H1 (cell line): ENCODE measurements at regions not wholly inside any gene's neighbourhood (a gene's known extent, or its start where the extent isn't known, plus 50 kb on each side); places are given as distances from the start of the nearest gene placed in this dataset.

Source experiments
- CTCF ChIA-PET: fragments of 300-600 bp; sonication (Branson Sonifier 250); formaldehyde crosslinking; loops from one replicate; lab custom pipeline; 2021; ENCODE audit not compliant: partially characterized antibody; lab: Charles Lee
- POLR2A ChIA-PET: fragments of 300-600 bp; sonication (Branson Sonifier 250); formaldehyde crosslinking; loops from one replicate; lab custom pipeline; 2021; ENCODE audit warnings: inconsistent platforms; ENCODE audit not compliant: partially characterized antibody; lab: Charles Lee
- DNase-seq, 2 experiments: peaks; one replicate each; pipeline versions ENCODE4 v3.0.0 to v3.0.0-alpha.2; 2010 to 2022; ENCODE audit warnings: low spot score in 2 of 2, low read depth in 1 of 2, mixed read lengths in 1 of 2
- FAIRE-seq: peaks from 2 replicates; lab custom pipeline; 2011; peaks lifted over from hg19 to GRCh38; lab: Jason Lieb, UNC
- H2AFZ ChIP-seq: 2 replicates; pipeline ENCODE4 v1.8.1; 2012; ENCODE audit warnings: low read length, inconsistent platforms
- H2AK5ac ChIP-seq: 2 replicates; pipeline ENCODE4 v1.6.1; 2013; ENCODE audit warnings: low read depth, low read length
- H2BK120ac ChIP-seq: replicated peaks from 2 replicates; pipeline ENCODE3; 2013; ENCODE audit warnings: low read depth, low read length, inconsistent platforms
- H2BK12ac ChIP-seq: 2 replicates; pipeline ENCODE4 v1.6.1; 2013; ENCODE audit warnings: low read depth, low read length
- H2BK15ac ChIP-seq: 2 replicates; pipeline ENCODE4 v1.6.1; 2013; ENCODE audit warnings: low read length
- H2BK20ac ChIP-seq: 2 replicates; pipeline ENCODE4 v1.6.1; 2013; ENCODE audit warnings: low read length
- H2BK5ac ChIP-seq: 2 replicates; pipeline ENCODE4 v1.6.1; 2013; ENCODE audit warnings: low read depth, low read length
- H3K14ac ChIP-seq: 2 replicates; pipeline ENCODE4 v1.6.1; 2013; ENCODE audit warnings: inconsistent platforms; ENCODE audit not compliant: insufficient read length
- H3K18ac ChIP-seq: 2 replicates; pipeline ENCODE4 v1.6.1; 2013; ENCODE audit warnings: low read length; ENCODE audit errors: extremely low read depth
- H3K23ac ChIP-seq: 2 replicates; pipeline ENCODE4 v1.6.1; 2013; ENCODE audit warnings: inconsistent platforms; ENCODE audit not compliant: insufficient read length
- H3K23me2 ChIP-seq: 2 replicates; pipeline ENCODE4 v1.6.1; 2013; ENCODE audit warnings: low read depth, low read length
- H3K27ac ChIP-seq: 2 replicates; pipeline ENCODE4 v1.6.1; 2011; ENCODE audit warnings: low read depth, low read length, inconsistent platforms
- H3K27me3 ChIP-seq, 4 experiments: replicated peaks in 1 of 4; 1 replicate in 1 of 4; 2 replicates in 3 of 4; pipeline versions ENCODE4 v1.6.1 to v1.8.1; 2011 to 2013; ENCODE audit warnings: low read length in 3 of 4, mild to moderate bottlenecking in 3 of 4, inconsistent platforms in 2 of 4, mixed read lengths in 2 of 4, moderate library complexity in 1 of 4; ENCODE audit not compliant: control insufficient read depth in 3 of 4, insufficient read depth in 3 of 4; ENCODE audit errors: extremely low read depth in 1 of 4
- H3K36me3 ChIP-seq, 4 experiments: 2 replicates each; pipeline versions ENCODE4 v1.6.1 to v1.8.1; 2011 to 2013; ENCODE audit warnings: mild to moderate bottlenecking in 4 of 4, low read length in 3 of 4, moderate library complexity in 2 of 4, control low read depth in 1 of 4, inconsistent platforms in 1 of 4; ENCODE audit not compliant: insufficient read depth in 4 of 4, control insufficient read depth in 2 of 4
- H3K4ac ChIP-seq: replicated peaks from 2 replicates; pipeline ENCODE3; 2013; ENCODE audit warnings: low read length, low read depth, mixed read lengths, inconsistent platforms; ENCODE audit not compliant: insufficient read length
- H3K4me1 ChIP-seq, 4 experiments: replicated peaks in 1 of 4; 1 replicate in 1 of 4; 2 replicates in 3 of 4; pipeline versions ENCODE4 v1.6.1 to v1.8.1; 2011 to 2013; ENCODE audit warnings: low read length in 3 of 4, inconsistent platforms in 2 of 4, mixed read lengths in 1 of 4; ENCODE audit not compliant: insufficient read depth in 4 of 4, control insufficient read depth in 3 of 4
- H3K4me2 ChIP-seq, 2 experiments: 2 replicates each; pipeline versions ENCODE4 v1.6.1 to v1.8.1; 2011 to 2013; ENCODE audit warnings: low read depth in 2 of 2, low read length in 2 of 2, control low read depth in 1 of 2, inconsistent platforms in 1 of 2, mild to moderate bottlenecking in 1 of 2; ENCODE audit not compliant: insufficient read depth in 1 of 2
- H3K4me3 ChIP-seq, 4 experiments: fragments of 200-600, 300-600 bp in 1 of 4; sonication (generic), shearing (Covaris generic), sonication (Bioruptor Twin) in 1 of 4; 2 replicates each; pipeline versions ENCODE4 v1.5.1 to v1.8.1; 2011 to 2016; ENCODE audit warnings: low read length in 4 of 4, low read depth in 3 of 4, control low read depth in 2 of 4, inconsistent platforms in 2 of 4, mild to moderate bottlenecking in 2 of 4, mixed read lengths in 1 of 4, moderate library complexity in 1 of 4; ENCODE audit not compliant: insufficient read depth in 2 of 4; ENCODE audit errors: extremely low read depth in 1 of 4
- H3K56ac ChIP-seq: replicated peaks from 2 replicates; pipeline ENCODE3; 2013; ENCODE audit warnings: low read depth, mild to moderate bottlenecking, mixed read lengths, low read length, inconsistent platforms; ENCODE audit not compliant: insufficient read length
- H3K79me1 ChIP-seq: 2 replicates; pipeline ENCODE4 v1.6.1; 2013; ENCODE audit warnings: low read depth, low read length, control low read depth
- H3K79me2 ChIP-seq, 2 experiments: 2 replicates each; pipeline versions ENCODE4 v1.6.1 to v1.8.1; 2012 to 2013; ENCODE audit warnings: low read length in 2 of 2, mild to moderate bottlenecking in 2 of 2, inconsistent platforms in 1 of 2; ENCODE audit not compliant: insufficient read depth in 2 of 2, control insufficient read depth in 1 of 2
- H3K9ac ChIP-seq, 4 experiments: replicated peaks in 1 of 4; 1 replicate in 1 of 4; 2 replicates in 3 of 4; pipeline versions ENCODE4 v1.6.1 to v1.8.1; 2011 to 2013; ENCODE audit warnings: low read depth in 3 of 4, low read length in 3 of 4, control low read depth in 2 of 4, mild to moderate bottlenecking in 2 of 4, moderate library complexity in 2 of 4, inconsistent platforms in 1 of 4; ENCODE audit errors: extremely low read depth in 1 of 4
- H3K9me3 ChIP-seq, 2 experiments: 2 replicates each; pipeline versions ENCODE4 v1.6.1 to v1.8.1; 2012 to 2013; ENCODE audit warnings: mild to moderate bottlenecking in 2 of 2, moderate library complexity in 2 of 2, control low read depth in 1 of 2, inconsistent platforms in 1 of 2, low read depth in 1 of 2, low read length in 1 of 2, mixed read lengths in 1 of 2; ENCODE audit not compliant: insufficient read depth in 2 of 2
- H4K20me1 ChIP-seq, 2 experiments: replicated peaks in 1 of 2; 2 replicates each; pipeline versions ENCODE3 to v1.8.1; 2011 to 2013; ENCODE audit warnings: inconsistent platforms in 2 of 2, low read length in 2 of 2, mild to moderate bottlenecking in 1 of 2; ENCODE audit not compliant: insufficient read depth in 2 of 2, control insufficient read depth in 1 of 2
- H4K5ac ChIP-seq: 2 replicates; pipeline ENCODE4 v1.6.1; 2013; ENCODE audit warnings: low read length, low read depth, mixed read lengths, inconsistent platforms; ENCODE audit not compliant: insufficient read length
- H4K8ac ChIP-seq: 2 replicates; pipeline ENCODE4 v1.8.0; 2013; ENCODE audit warnings: mild to moderate bottlenecking, moderate library complexity, low read length, inconsistent platforms; ENCODE audit not compliant: insufficient read depth; ENCODE audit errors: extremely low read depth
- H4K91ac ChIP-seq: replicated peaks from 2 replicates; pipeline ENCODE3; 2013; ENCODE audit warnings: low read length, mixed read lengths, inconsistent platforms; ENCODE audit not compliant: insufficient read length
- GABPA ChIP-seq: IDR thresholded peaks from 2 replicates; pipeline ENCODE4 v1.6.1; 2011; ENCODE audit warnings: mild to moderate bottlenecking, low read length, moderate library complexity, borderline replicate concordance; ENCODE audit not compliant: insufficient read depth
- YY1 ChIP-seq: IDR thresholded peaks from 2 replicates; pipeline ENCODE4 v1.6.1; 2011; ENCODE audit warnings: low read depth, mild to moderate bottlenecking, low read length
- WGBS, 2 experiments: shearing (Covaris generic) in 1 of 2; methylation state at CpG; one replicate each; pipeline versions ENCODE4 v1.1.6 to v1.1.7; 2013 to 2015; ENCODE audit warnings: low lambda C conversion rate in 2 of 2, mixed read lengths in 2 of 2, inconsistent platforms in 1 of 2, low coverage in 1 of 2, missing lambda C conversion rate in 1 of 2; ENCODE audit not compliant: insufficient replicate concordance in 2 of 2, insufficient coverage in 1 of 2, insufficient read length in 1 of 2; ENCODE audit errors: extremely low coverage in 1 of 2, missing lambda C conversion rate in 1 of 2; 5-methylcytosine and 5-hydroxymethylcytosine counted together

- Histone ChIP-seq H3K4ac (peak overlapping the region; percentile 77), H2BK12ac (peak overlapping the region; percentile 43; the same call in 1 of the 2 replicates), H2BK20ac (peak overlapping the region; percentile 90; the same call in 1 of the 2 replicates), H3K4me1 (peaks cover 0 to 20% (median 13%) of the 10 kb centered on the region in 4 experiments; a peak in 6 of 7 replicates), H3K79me2 (no peaks in the 10 kb centered on the region), H2BK5ac (peak overlapping the region; percentile 90; the same call in 1 of the 2 replicates), H3K56ac (no peak overlapping the region), H3K36me3 (no peaks in the 10 kb centered on the region), H2BK120ac (peak overlapping the region; percentile 83), H4K91ac (peak overlapping the region; percentile 93), H4K5ac (peak overlapping the region; percentile 35), H3K4me3 (peak overlapping the region in 1 of 4 experiments; percentile 28; a peak in 1 of 8 replicates), H3K18ac (peak overlapping the region; percentile 62), H3K27ac (no peak overlapping the region), H3K9ac (no peak overlapping the region), H2BK15ac (no peak overlapping the region; the same call in 1 of the 2 replicates), H2AK5ac (no peak overlapping the region), H3K4me2 (peak overlapping the region; percentile 33 to 50), H3K9me3 (no peaks in the 10 kb centered on the region; a peak in 2 of 4 replicates), H2AFZ (no peak overlapping the region), H3K14ac (no peak overlapping the region), H3K23me2 (peaks cover 2% of the 10 kb centered on the region; the same call in 1 of the 2 replicates), H3K23ac (no peak overlapping the region), H3K79me1 (no peaks in the 10 kb centered on the region), H3K27me3 (peaks cover 0 to 7% (median 0%) of the 10 kb centered on the region in 4 experiments; a peak in 2 of 7 replicates), H4K8ac (no peak overlapping the region), H4K20me1 (no peaks in the 10 kb centered on the region)
- FAIRE-seq (no peak), DNase-seq (peak in 1 of 2 experiments; percentile 53)
- CTCF ChIA-PET, result no interaction called here
- 69% methylated on average over 24 of the region's 26 CpGs; no CpG with 5 or more reads in 1 of the 2 experiments for WGBS, 2 experiments
- POLR2A ChIA-PET, result interaction anchor here (1.0 kb wide), 1 partner anchor 52 kb away, joined by 4 read pairs; no protein-coding TSS in a partner anchor
- TF ChIP-seq GABPA (peak; percentile 34; the same call in 1 of the 2 replicates), YY1 (no peak)
Observed at GRCh38 chr4:1459722-1460511, 53.7 kb upstream of the NKX1-1 start.
